ENCODE measurements at regions not wholly inside any gene's neighbourhood (a gene's known extent, or its start where the extent isn't known, plus 50 kb on each side); places are given as distances from the start of the nearest gene placed in this dataset.

DNA sequence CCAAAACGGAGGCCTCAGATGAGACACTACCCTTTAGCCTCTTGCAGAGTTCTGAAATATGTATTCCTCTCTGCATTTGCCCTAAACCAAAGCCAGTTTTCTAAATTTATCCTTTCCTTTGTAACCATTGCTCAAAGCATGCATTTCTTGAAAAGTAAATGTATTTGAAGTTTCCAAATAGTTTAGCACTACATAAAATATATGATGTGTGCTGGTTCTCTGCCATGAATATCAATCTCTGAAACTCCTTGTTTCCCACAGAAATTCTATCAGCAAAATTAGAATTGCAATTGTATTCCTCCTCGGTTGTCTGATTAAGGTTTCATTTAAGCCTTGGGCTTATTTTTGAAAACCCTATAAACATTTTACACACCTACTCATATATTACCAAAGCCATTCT lies 137.1 kb upstream of the SYT6 start:
- no peak overlapping the region for H3K4me3 Mint-ChIP-seq

DNA sequence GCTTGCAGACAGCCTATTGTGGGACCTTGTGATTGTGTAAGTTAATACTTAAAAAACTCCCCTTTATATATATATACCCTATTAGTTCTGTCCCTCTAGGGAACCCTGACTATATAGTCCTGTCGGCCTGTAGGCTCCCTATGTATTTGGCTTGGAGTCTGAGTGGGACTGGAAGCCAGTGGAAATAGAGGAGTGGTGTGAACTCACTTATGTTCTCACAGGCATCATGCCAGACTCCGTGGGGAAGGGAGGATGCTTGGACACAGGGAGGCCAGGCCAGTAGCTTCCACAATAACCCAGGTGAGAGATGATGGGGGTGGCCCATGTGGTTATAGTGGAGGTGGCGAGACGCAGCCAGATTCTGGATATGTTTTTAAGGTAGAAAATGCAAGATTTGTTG lies 136.7 kb upstream of the SYT6 start:
- H3K4me3 Mint-ChIP-seq = no peak overlapping the region
- TF ChIP-seq, protein P1, sequence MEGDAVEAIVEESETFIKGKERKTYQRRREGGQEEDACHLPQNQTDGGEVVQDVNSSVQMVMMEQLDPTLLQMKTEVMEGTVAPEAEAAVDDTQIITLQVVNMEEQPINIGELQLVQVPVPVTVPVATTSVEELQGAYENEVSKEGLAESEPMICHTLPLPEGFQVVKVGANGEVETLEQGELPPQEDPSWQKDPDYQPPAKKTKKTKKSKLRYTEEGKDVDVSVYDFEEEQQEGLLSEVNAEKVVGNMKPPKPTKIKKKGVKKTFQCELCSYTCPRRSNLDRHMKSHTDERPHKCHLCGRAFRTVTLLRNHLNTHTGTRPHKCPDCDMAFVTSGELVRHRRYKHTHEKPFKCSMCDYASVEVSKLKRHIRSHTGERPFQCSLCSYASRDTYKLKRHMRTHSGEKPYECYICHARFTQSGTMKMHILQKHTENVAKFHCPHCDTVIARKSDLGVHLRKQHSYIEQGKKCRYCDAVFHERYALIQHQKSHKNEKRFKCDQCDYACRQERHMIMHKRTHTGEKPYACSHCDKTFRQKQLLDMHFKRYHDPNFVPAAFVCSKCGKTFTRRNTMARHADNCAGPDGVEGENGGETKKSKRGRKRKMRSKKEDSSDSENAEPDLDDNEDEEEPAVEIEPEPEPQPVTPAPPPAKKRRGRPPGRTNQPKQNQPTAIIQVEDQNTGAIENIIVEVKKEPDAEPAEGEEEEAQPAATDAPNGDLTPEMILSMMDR (IDR thresholded peaks at IDR 0.05; ENCODE audit: unreplicated experiment) = no peak

More for the DNA sequence above, 137.1 kb upstream of the SYT6 start:
- no peaks in the 10 kb centered on the region for H3K9me3 Mint-ChIP-seq
- no peak for DNase-seq (ENCODE audit: low spot score in 2 of 2, unreplicated experiment in 2 of 2)
- TF ChIP-seq, protein P1 (IDR thresholded peaks at IDR 0.05; ENCODE audit: unreplicated experiment) = no peak
- no peak overlapping the region for H3K27ac Mint-ChIP-seq
- no peaks in the 10 kb centered on the region for H3K36me3 Mint-ChIP-seq
- no peaks in the 10 kb centered on the region for H3K4me1 Mint-ChIP-seq
- H3K27me3 Mint-ChIP-seq (ENCODE audit: low read depth) = no peaks in the 10 kb centered on the region

GRCh38 chr1:114289824-114290223 lies 136.2 kb upstream of the SYT6 start:
- Mint-ChIP-seq H3K4me3 (no peak overlapping the region), H3K27ac (no peak overlapping the region), H3K4me1 (no peaks in the 10 kb centered on the region), H3K9me3 (no peaks in the 10 kb centered on the region), H3K27me3 (ENCODE audit: low read depth) (no peaks in the 10 kb centered on the region), H3K36me3 (no peaks in the 10 kb centered on the region)
- TF ChIP-seq, protein P1 (IDR thresholded peaks at IDR 0.05; ENCODE audit: unreplicated experiment) = no peak
- no peak for DNase-seq (ENCODE audit: low spot score in 2 of 2, unreplicated experiment in 2 of 2)

More for the DNA sequence above, 136.7 kb upstream of the SYT6 start:
- Mint-ChIP-seq H3K4me1 (no peaks in the 10 kb centered on the region), H3K36me3 (no peaks in the 10 kb centered on the region), H3K9me3 (no peaks in the 10 kb centered on the region), H3K27me3 (ENCODE audit: low read depth) (no peaks in the 10 kb centered on the region), H3K27ac (no peak overlapping the region)
- no peak for DNase-seq (ENCODE audit: low spot score in 2 of 2, unreplicated experiment in 2 of 2)

DNA sequence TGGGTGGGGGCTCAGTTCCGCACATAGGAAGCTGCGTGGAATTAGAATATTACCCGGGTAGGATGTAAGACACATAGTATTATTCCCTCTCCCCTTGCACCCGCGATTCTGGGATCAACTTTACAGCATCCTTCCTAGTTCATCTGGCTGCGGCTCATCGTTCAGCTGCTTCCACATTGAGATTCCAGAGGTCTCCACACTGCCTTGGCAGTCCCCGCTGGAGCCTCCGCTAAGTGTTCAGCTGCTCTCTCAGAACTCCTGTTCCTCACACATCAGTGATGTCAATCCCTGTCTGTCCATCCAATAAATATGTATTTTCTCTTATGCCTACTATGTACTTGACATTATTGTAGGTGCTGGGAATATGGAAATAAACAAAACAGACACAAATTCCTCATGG lies 135.6 kb upstream of the SYT6 start:
- H3K4me3 Mint-ChIP-seq = no peak overlapping the region
- no peak for DNase-seq (ENCODE audit: low spot score in 2 of 2, unreplicated experiment in 2 of 2)
- TF ChIP-seq, protein P1 (IDR thresholded peaks at IDR 0.05; ENCODE audit: unreplicated experiment) = no peak
- no peaks in the 10 kb centered on the region for H3K4me1 Mint-ChIP-seq
- no peak overlapping the region for H3K27ac Mint-ChIP-seq
- no peaks in the 10 kb centered on the region for H3K9me3 Mint-ChIP-seq
- H3K27me3 Mint-ChIP-seq (ENCODE audit: low read depth) = no peaks in the 10 kb centered on the region
- no peaks in the 10 kb centered on the region for H3K36me3 Mint-ChIP-seq

GRCh38 chr1:114286960-114287359 lies 133.3 kb upstream of the SYT6 start:
- DNase-seq (ENCODE audit: low spot score in 2 of 2, unreplicated experiment in 2 of 2) = no peak
- Mint-ChIP-seq H3K4me1 (no peaks in the 10 kb centered on the region), H3K9me3 (no peaks in the 10 kb centered on the region), H3K36me3 (no peaks in the 10 kb centered on the region), H3K27ac (no peak overlapping the region), H3K4me3 (no peak overlapping the region), H3K27me3 (ENCODE audit: low read depth) (no peaks in the 10 kb centered on the region)
- TF ChIP-seq, protein P1 (IDR thresholded peaks at IDR 0.05; ENCODE audit: unreplicated experiment) = no peak

DNA sequence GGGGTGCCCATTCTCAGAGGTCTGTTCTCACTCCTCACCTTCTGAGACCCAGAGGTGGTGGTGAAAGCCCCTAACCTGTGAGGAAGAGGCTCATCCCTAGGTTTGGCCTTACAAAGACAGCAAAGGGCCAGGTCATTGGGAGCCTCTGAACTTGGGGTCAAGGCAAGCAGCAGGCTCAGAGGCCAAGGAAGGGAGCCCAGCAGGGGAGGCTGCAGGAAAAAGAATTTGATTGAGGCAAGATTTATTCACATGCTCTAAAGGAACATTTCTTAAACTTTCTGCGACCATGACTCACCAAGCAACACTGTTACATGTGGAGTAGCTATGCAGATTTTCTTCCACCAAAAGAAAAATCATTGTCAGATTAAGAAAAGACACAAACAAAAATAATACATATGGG lies 132.5 kb upstream of the SYT6 start:
- H3K4me1 Mint-ChIP-seq = no peaks in the 10 kb centered on the region
- no peak for DNase-seq (ENCODE audit: low spot score in 2 of 2, unreplicated experiment in 2 of 2)

More for the DNA sequence above, 132.5 kb upstream of the SYT6 start:
- H3K27ac Mint-ChIP-seq = no peak overlapping the region
- no peaks in the 10 kb centered on the region for H3K9me3 Mint-ChIP-seq
- H3K36me3 Mint-ChIP-seq = no peaks in the 10 kb centered on the region
- TF ChIP-seq, protein P1 (IDR thresholded peaks at IDR 0.05; ENCODE audit: unreplicated experiment) = no peak
- H3K27me3 Mint-ChIP-seq (ENCODE audit: low read depth) = no peaks in the 10 kb centered on the region
- no peak overlapping the region for H3K4me3 Mint-ChIP-seq
